ENCODE measurements at regions not wholly inside any gene's neighbourhood (a gene's known extent, or its start where the extent isn't known, plus 50 kb on each side); places are given as distances from the start of the nearest gene placed in this dataset.

DNA sequence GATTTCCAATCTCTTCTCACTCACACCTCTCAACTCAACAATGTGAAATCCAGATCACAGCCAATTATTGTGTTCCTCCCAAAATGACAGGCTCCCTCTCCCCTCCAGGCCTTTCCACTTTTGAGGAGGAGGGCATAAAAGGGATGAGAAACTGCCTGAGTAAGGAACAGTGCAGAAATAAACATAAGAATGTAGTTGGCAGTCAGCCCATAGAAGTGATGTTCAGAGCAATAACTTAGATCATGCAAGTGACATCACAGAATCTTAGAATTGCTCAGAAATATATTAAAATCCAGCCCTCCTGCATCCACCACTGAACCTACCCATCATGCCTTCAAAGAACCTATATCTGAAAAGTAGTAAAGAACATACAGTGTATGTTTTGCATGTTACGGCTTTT, 299.4 kb upstream of the GADL1 start (continued):
- no peak for TF ChIP-seq CBX3 (IDR thresholded peaks at IDR 0.05; ENCODE audit: low read depth)

DNA sequence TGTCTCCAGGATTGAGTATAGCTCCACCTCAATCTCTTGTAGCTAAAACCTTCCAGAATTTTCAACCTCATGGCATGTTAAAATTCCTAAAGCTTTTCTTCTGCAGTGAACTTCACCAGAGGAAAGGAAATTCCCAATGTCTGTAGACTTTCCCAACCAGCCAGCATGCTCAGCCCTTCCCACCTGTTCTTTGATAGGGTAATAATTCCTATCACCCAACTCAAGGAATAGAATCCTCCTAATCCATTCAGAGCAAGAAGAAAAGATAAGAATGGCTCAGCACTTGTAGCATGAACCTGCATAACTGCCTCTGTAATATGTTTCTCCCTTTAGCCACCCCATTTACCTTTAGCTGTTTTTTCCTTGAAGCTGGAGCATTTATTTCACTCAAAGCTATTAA, 301.8 kb upstream of the GADL1 start:
- Histone ChIP-seq H3K9me2 (ENCODE audit: insufficient read depth) (no peaks in the 10 kb centered on the region), H3K4me1 (ENCODE audit: control insufficient read depth in 1 of 2, insufficient read depth in 2 of 2, low read length in 2 of 2) (no peaks in the 10 kb centered on the region), H4K20me1 (ENCODE audit: insufficient read depth) (no peaks in the 10 kb centered on the region), H3K79me2 (ENCODE audit: insufficient read depth, low read length) (no peaks in the 10 kb centered on the region), H2AFZ (ENCODE audit: low read depth, low read length, poor library complexity, severe bottlenecking) (no peak overlapping the region), H3K27ac (ENCODE audit: low read depth, low read length) (no peak overlapping the region), H3K4me3 (replicated peaks in 1 of 2; ENCODE audit: low read depth in 1 of 2, low read length in 2 of 2) (no peak overlapping the region), H3K27me3 (ENCODE audit: insufficient read depth, low read length) (no peaks in the 10 kb centered on the region), H3K9me3 (ENCODE audit: control insufficient read depth in 1 of 2, insufficient read depth in 1 of 2, low read depth in 1 of 2, low read length in 2 of 2) (no peaks in the 10 kb centered on the region), H3K36me3 (ENCODE audit: control insufficient read depth in 1 of 2, insufficient read depth in 2 of 2, low read length in 2 of 2) (no peaks in the 10 kb centered on the region), H3K4me2 (ENCODE audit: low read length) (no peak overlapping the region), H3K9ac (ENCODE audit: low read length) (no peak overlapping the region)
- intact Hi-C loops (cut with micrococcal nuclease) = loop anchor here (5.0 kb wide), 1 partner anchor 731 kb away; no protein-coding TSS in a partner anchor
- ChIA-PET RAD21 (ENCODE audit: low non-redundant PET in 1 of 2, low total read pairs in 2 of 2, uncharacterized antibody in 2 of 2, unreplicated experiment in 2 of 2) (no interaction called here), CTCF (no interaction called here), POLR2A (interaction anchor here (0.7 kb wide), 1 partner anchor 837 kb away, joined by 3 read pairs; no protein-coding TSS in a partner anchor)
- TF ChIP-seq ELF1 (IDR thresholded peaks at IDR 0.05; ENCODE audit: borderline replicate concordance, low read depth) (no peak), MAX (IDR thresholded peaks at IDR 0.05) (no peak), YY1 (IDR thresholded peaks at IDR 0.05; ENCODE audit: extremely low read depth, insufficient replicate concordance, low read depth, low read length) (no peak), ZNF274 (IDR thresholded peaks at IDR 0.05; ENCODE audit: low read depth, low read length) (no peak), JUND (IDR thresholded peaks at IDR 0.05) (no peak), CBX3 (IDR thresholded peaks at IDR 0.05; ENCODE audit: low read depth) (no peak), RAD21 (IDR thresholded peaks at IDR 0.05; ENCODE audit: low read depth) (no peak), EZH2 (IDR thresholded peaks at IDR 0.05) (no peak), REST (IDR thresholded peaks at IDR 0.05; ENCODE audit: low read depth) (no peak), SIN3A (IDR thresholded peaks at IDR 0.05; ENCODE audit: low read depth) (no peak), POLR2A (IDR thresholded peaks at IDR 0.05; ENCODE audit: borderline replicate concordance, extremely low read depth, insufficient read depth, insufficient read length) (no peak)
- DNase-seq (ENCODE audit: low read depth, low spot score) (no peak), ATAC-seq (no peak)
- BruUV-seq (replicated peaks) = no TSS peak

All from HCT116 (cell line).